Calu3 (cell line): ENCODE measurements at regions not wholly inside any gene's neighbourhood (a gene's known extent, or its start where the extent isn't known, plus 50 kb on each side); places are given as distances from the start of the nearest gene placed in this dataset.

ENCODE experiments used
- BruUV-seq: library from RNA; stranded (reverse); fragments of 400-500 nt; replicated peaks from 2 replicates; lab custom pipeline; 2021; lab: Mats Ljungman, UMichigan
- CTCF ChIA-PET: fragments of 300-600 bp; sonication (Branson Sonifier 250); formaldehyde crosslinking; loops from one replicate; lab custom pipeline; 2022; ENCODE audit warnings: antibody characterized with exemption; lab: Charles Lee
- DNase-seq: peaks from one replicate; pipeline ENCODE4 v3.0.0; 2022
- H3K27ac Mint-ChIP-seq: one replicate; pipeline ENCODE4 v1.8.0; 2022; ENCODE audit warnings: mixed read lengths; ENCODE audit not compliant: unreplicated experiment
- H3K27me3 Mint-ChIP-seq: one replicate; pipeline ENCODE4 v1.8.0; 2022; ENCODE audit warnings: mixed read lengths; ENCODE audit not compliant: unreplicated experiment
- H3K36me3 Mint-ChIP-seq: one replicate; pipeline ENCODE4 v1.8.0; 2022; ENCODE audit warnings: mild to moderate bottlenecking, moderate library complexity, mixed read lengths; ENCODE audit not compliant: insufficient read depth, unreplicated experiment
- H3K4me1 Mint-ChIP-seq: one replicate; pipeline ENCODE4 v1.8.0; 2022; ENCODE audit warnings: mild to moderate bottlenecking, low read depth, mixed read lengths; ENCODE audit not compliant: unreplicated experiment
- H3K4me3 Mint-ChIP-seq: one replicate; pipeline ENCODE4 v1.8.0; 2022; ENCODE audit warnings: mild to moderate bottlenecking, low read depth, moderate library complexity, mixed read lengths; ENCODE audit not compliant: unreplicated experiment
- H3K9me3 Mint-ChIP-seq: one replicate; pipeline ENCODE4 v1.8.0; 2022; ENCODE audit warnings: low read depth, mixed read lengths; ENCODE audit not compliant: unreplicated experiment
- intact Hi-C: fragments of 100-400 bp; cut with micrococcal nuclease; formaldehyde crosslinking; loops from one replicate; pipeline ENCODE4 v1.10.0; 2022; ENCODE audit not compliant: unreplicated experiment
- TF ChIP-seq, protein P1 (sequence below): fragments of 200-600 bp; IDR thresholded peaks from one replicate; pipeline ENCODE4 v1.8.0; 2022; ENCODE audit warnings: antibody characterized with exemption; ENCODE audit not compliant: unreplicated experiment

DNA sequence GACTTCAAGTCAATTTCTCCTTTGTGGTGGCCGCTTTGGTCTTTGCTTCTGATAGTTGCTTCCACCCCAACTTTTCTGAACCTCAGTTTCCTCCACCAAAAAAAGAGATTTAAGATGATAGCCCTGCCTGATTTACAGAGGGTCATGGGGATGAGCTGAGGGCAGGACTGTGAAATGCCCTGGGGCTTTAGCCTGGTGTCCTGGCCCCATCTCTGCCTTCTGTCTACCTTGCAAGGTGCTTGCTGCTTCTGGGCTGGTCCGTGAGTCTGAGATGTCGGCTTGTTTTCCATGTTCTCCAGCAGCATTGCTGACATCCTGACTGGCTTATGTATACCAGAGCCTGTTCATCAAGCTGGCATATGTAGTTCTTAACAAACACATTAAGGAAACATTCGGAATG, 191.9 kb upstream of the MPHOSPH6 start:
- CTCF ChIA-PET: no interaction called here
- Mint-ChIP-seq H3K4me3 (no peak overlapping the region), H3K9me3 (peaks cover 3% of the 10 kb centered on the region), H3K4me1 (peaks cover 5% of the 10 kb centered on the region), H3K27me3 (peaks cover 72% of the 10 kb centered on the region), H3K27ac (no peak overlapping the region), H3K36me3 (no peaks in the 10 kb centered on the region)
- no TSS peak for BruUV-seq
- DNase-seq: no peak
- intact Hi-C loops: no loop called here
- TF ChIP-seq, protein P1, sequence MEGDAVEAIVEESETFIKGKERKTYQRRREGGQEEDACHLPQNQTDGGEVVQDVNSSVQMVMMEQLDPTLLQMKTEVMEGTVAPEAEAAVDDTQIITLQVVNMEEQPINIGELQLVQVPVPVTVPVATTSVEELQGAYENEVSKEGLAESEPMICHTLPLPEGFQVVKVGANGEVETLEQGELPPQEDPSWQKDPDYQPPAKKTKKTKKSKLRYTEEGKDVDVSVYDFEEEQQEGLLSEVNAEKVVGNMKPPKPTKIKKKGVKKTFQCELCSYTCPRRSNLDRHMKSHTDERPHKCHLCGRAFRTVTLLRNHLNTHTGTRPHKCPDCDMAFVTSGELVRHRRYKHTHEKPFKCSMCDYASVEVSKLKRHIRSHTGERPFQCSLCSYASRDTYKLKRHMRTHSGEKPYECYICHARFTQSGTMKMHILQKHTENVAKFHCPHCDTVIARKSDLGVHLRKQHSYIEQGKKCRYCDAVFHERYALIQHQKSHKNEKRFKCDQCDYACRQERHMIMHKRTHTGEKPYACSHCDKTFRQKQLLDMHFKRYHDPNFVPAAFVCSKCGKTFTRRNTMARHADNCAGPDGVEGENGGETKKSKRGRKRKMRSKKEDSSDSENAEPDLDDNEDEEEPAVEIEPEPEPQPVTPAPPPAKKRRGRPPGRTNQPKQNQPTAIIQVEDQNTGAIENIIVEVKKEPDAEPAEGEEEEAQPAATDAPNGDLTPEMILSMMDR: no peak

DNA sequence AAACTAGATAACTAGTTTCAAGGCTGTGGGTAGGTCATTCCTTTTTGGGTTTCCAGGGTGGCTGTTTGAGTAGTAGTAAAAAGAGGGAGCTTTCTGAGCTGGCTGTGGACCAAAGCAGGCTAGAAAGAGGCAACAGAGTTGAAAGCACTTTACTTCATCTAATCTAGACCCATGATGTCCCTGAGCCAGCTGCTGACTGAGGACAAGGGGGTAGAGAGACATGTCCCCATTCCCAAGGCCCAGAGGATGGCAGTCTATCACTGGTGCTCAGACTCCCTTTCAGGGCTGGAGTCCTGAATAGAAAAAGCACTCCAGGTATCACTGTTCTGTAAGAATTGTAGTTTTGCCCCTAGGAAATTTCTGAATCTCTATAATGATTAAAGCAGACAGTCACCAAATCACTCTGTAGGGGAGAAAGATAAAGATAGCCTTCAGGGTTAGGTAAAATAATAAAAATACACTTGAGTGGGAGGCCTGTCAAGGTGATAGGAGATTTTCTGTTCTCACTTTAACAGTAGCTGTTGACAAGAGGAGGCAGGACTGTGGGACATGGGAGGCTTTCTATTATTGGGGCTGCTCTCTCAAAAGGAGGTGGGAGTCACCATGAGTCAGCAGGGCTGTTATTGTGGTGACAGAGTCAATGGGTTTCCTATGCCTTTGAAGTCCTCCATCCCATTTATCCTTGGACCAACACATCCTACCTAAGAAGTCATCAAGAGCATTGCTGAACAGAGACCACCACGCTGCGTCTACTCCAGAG, 190.2 kb upstream of the MPHOSPH6 start:
- H3K27me3 Mint-ChIP-seq: peaks cover 56% of the 10 kb centered on the region
- H3K9me3 Mint-ChIP-seq: peaks cover 3% of the 10 kb centered on the region
- H3K27ac Mint-ChIP-seq: no peak overlapping the region
- peaks cover 5% of the 10 kb centered on the region for H3K4me1 Mint-ChIP-seq
- no peak overlapping the region for H3K4me3 Mint-ChIP-seq
- DNase-seq: no peak
- CTCF ChIA-PET: interaction anchor here (0.9 kb wide), 1 partner anchor 9 kb away, joined by 3 read pairs; no protein-coding TSS in a partner anchor
- H3K36me3 Mint-ChIP-seq: no peaks in the 10 kb centered on the region
- no TSS peak for BruUV-seq
- intact Hi-C loops: no loop called here
- TF ChIP-seq, protein P1: no peak

DNA sequence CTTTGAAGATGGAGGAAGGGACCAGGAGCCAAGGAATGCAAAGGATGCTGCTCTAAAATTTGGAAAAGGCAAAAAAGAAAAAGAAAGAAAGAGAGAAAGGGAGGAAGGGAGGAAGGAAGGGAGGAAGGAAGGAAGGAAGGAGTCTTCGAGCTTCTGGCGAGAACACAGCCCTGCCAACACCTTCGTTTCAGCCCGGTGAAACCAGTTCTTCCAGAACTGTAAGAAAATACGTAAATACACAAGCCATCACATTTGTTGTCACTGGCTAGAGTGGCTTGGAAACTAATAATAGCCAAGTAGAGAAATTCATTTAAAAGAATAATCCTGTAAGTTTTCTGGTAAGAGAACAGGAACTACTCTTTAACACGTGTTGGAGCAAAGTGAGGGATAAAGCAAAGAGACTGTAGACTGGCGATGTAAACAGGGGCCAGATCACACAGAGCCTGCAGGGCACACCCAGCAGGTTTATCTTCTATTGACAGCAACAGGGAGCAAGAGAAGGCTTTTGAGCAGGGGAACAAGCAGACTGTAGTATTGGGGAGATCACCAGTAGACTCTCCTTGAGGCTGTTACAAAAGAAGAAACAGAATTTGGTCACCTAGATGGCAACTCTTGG, 188.7 kb upstream of the MPHOSPH6 start:
- H3K27ac Mint-ChIP-seq: no peak overlapping the region
- peaks cover 3% of the 10 kb centered on the region for H3K9me3 Mint-ChIP-seq
- BruUV-seq: no TSS peak
- H3K4me1 Mint-ChIP-seq: peaks cover 5% of the 10 kb centered on the region
- TF ChIP-seq, protein P1: no peak
- H3K27me3 Mint-ChIP-seq: peaks cover 55% of the 10 kb centered on the region
- H3K4me3 Mint-ChIP-seq: no peak overlapping the region
- intact Hi-C loops: no loop called here
- no peaks in the 10 kb centered on the region for H3K36me3 Mint-ChIP-seq
- CTCF ChIA-PET: no interaction called here
- no peak for DNase-seq

DNA sequence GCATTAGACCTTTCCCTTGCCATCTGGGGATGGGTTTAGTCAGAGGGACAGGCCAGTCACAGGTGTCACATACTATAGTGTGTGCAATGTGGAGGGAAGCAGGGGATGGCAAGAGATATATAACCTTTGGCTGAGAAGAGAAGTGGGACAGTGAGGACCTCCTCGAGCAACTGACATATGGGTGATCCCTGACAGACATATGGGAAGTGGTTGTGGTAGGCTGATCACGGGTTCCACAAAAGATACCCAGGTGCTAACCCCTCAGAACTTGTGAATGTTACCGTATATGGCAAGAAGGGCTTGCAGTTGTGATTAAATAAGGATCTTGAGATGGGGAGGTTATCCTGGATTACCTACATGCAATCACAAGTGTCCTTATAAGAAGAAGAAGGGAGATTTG, 188.1 kb upstream of the MPHOSPH6 start:
- TF ChIP-seq, protein P1: no peak
- Mint-ChIP-seq H3K27ac (no peak overlapping the region), H3K36me3 (no peaks in the 10 kb centered on the region), H3K9me3 (peaks cover 3% of the 10 kb centered on the region), H3K4me1 (peaks cover 5% of the 10 kb centered on the region), H3K27me3 (peaks cover 54% of the 10 kb centered on the region), H3K4me3 (no peak overlapping the region)
- no peak for DNase-seq
- CTCF ChIA-PET: no interaction called here
- no TSS peak for BruUV-seq
- intact Hi-C loops: no loop called here
